HG03439 (cell line): ENCODE measurements at regions not wholly inside any gene's neighbourhood (a gene's known extent, or its start where the extent isn't known, plus 50 kb on each side); places are given as distances from the start of the nearest gene placed in this dataset.

Experiments
- ATAC-seq: cut with Tn5 transposase; IDR thresholded peaks from one replicate; pipeline ENCODE4 v1.9.1; 2021; ENCODE audit warnings: mild to moderate bottlenecking, moderate library complexity; ENCODE audit not compliant: unreplicated experiment

DNA sequence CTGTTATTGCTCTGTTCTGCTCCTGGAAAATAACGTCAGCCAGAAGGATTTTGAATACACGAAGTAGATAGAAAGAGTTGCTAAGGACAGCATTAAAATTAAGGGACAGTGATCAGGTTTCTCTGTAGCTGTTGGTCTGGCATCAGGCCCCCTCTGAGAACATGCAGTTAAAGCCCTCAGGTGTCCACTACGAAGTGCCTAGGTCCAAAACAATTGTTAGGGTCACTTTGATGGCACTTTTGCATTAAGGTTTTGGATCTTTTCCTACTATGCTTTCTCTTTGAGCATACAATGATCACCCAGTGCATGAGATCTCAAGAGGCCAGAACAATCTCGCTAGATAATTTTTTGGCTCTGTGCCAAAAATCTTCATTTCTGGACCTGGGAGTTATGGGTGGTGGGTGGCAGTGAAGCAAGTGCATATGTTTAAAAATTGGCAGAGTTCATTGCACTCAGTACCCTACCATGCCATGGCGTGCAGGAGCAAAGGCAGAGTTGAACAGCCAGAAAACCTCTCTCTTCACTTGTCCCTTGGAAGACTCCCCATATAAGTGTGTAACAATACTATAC lies 797.6 kb downstream of the ROBO2 start:
- ATAC-seq = no peak

DNA sequence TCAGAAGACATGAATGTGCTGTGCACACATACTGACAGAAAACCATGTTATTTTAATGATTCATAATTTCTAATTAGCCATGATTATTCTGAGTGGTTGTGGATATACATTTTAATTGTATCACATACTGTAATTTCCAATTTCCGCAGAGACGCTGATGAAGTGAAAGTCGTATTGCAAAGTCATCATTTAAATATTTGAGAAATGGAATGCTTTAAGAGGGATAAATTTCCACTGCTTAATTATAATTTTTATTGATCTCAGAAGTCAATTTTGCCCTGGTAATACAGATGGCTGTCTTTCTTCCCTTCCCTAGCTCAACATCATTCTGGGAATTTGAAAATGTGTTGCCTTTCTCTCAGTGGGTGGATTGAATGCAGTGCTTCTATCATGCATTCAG lies 819.3 kb downstream of the ROBO2 start:
- no peak for ATAC-seq

DNA sequence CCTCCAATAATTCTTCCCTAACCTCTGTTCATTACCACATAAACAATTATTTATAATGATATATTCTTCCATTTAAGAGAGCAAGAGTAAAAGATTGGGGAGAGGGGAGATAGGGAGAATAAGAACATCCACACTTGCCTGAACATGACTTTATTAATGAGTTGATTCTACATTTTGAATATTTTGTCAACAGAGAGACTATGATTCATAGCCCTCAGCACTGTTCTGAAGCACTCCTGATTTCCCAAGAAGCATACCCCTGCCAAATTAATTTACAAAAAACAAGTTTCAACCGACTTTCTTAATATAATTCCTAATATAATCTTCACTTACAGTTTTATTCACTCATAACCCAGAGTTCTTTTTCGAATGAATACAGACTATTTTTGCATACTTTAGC lies 828.8 kb downstream of the ROBO2 start:
- no peak for ATAC-seq

DNA sequence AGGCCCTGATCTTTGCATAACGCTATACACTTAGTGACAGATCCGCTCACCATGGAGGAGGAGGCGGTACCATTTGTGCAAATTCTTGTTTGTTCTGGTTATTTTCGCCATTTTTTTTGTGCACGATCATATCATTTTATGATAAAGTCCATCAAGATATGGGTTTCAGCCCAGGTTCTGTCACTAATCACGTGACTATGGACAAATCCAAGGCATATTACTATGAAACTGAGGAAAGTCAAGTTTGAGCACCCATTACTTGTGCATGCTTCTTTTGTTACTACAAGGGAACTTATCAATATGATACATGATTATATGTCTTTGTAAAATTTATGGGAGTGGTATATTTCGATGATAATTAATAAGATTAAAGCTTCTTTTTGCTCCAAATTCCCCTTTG lies 829.5 kb downstream of the ROBO2 start:
- no peak for ATAC-seq

DNA sequence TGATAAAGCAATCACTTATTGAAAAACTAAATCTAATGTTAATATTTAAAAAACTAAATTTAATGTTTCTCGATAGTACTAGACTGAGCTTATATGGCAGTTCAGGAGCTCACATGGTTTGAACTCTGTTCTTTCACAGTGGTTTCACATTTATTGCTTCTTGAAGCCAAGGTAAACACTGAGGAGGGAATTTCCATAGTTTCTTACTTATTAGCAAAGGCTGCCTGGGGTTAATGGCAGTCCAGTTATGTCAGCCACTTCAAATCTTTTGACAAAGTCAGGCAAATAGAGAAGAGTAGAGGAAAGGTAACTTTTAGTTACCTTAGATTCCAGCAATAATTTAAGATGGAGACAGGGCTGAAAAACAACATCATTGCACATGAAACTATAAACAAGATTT lies 831.5 kb downstream of the ROBO2 start:
- ATAC-seq = no peak

DNA sequence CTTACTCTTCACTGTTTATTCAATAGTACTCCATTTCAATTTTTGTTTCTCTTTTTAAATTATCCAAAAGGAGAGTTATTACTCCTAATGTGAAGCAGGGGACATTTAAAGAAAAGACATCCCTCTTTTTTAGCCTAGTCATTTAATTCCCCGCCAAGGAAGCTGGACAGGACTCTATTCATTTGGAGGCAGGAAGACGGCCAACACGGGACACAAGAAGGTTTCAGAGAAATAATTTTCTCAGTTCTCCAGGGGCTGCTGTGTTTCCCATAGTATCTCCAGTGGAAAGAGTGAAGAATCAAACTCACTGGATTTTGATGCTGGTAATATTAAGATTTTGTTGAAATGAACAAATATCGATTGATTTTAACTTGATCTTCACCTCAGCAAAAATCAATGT lies 833.7 kb downstream of the ROBO2 start:
- no peak for ATAC-seq

DNA sequence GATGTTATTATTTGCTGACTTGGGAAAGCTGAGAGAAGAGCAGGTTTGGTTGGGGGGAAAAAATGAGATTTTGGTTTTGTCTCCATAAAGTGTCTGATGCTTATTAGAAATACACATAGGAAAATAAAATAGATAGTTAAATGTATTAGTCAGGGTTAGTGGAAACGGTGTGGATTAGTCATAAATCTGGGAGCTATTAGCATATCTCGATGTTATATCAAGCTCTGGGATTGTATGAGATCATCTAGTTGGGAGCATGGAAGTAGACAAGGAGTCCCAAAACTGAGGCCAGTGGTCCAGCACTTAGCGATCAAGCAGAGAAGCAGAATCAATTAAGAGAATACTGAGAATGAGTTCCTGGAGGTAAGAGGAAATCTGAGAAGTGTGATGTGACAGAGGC lies 845.5 kb downstream of the ROBO2 start:
- no peak for ATAC-seq

DNA sequence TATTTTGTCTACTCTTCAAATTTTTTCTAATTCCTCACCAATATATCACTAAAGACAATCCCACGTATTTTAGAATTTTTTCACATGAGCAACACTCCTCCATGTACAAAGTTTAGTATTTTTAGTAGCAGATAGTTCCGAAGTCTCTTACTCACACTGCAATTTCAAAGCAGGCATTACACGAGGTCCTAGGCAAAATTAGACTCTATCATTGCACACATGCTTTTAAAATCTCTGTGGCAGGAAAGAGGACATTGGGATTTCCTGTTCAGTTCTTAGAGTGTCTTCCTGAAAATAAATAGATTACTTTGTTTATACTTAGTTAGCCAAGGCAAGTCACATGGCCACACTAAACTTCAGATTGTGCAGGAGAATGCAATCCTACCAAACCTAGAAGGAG lies 847.7 kb downstream of the ROBO2 start:
- ATAC-seq = no peak

DNA sequence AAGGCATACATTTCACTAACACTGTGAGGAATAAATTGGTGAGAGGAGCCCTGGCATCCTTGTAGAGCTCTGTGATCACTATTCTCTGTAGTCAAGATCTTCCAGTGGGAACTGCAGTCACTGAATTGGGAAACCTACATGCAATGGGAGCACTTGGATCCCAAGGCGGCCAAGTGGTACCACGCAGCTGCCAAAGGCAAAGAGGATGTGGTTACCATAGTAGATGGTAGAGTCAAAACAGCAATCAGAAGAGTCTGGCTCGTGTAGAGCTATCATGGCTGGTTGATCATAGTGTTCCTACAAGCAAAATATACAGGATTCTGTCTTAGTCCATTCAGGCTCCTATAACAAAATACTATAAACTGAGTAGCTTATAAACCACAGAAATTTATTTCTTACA lies 849.7 kb downstream of the ROBO2 start:
- no peak for ATAC-seq

DNA sequence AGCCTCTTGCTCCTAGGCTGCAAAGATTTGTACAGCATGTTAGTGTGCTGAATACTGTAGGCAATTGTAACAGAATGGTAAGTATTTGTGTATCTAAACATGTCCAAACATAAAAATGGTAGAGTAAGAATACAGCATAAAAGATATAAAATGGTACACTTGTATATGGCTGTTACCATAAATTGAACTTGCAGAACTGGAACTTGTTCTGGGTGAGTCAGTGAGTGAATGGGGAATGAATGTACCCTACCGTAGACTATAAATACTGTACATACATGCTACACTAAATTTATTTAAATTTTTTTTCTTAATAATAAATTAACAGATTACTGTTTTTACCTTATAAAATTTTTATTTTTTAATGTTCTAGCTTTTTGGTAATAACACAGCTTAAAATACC lies 858.7 kb downstream of the ROBO2 start:
- ATAC-seq = no peak

DNA sequence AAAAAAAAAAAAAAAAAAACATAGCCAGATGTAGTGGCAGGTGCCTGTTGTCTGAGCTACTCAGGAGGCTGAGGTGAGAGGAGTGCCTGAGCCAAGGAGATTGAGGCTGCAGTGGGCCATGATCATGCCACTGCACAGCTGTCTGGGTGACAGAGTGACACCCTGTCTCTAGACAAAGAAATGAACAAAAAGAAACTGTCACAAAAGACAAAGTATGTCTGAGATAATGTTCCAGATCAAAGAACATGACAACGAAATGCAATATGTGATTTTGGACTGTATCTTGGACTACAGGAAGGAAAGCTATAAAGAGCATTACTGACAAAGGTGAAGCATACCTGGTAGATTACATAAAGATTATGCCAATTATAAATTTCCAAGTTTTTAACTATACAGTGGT lies 862.8 kb downstream of the ROBO2 start:
- ATAC-seq = no peak

DNA sequence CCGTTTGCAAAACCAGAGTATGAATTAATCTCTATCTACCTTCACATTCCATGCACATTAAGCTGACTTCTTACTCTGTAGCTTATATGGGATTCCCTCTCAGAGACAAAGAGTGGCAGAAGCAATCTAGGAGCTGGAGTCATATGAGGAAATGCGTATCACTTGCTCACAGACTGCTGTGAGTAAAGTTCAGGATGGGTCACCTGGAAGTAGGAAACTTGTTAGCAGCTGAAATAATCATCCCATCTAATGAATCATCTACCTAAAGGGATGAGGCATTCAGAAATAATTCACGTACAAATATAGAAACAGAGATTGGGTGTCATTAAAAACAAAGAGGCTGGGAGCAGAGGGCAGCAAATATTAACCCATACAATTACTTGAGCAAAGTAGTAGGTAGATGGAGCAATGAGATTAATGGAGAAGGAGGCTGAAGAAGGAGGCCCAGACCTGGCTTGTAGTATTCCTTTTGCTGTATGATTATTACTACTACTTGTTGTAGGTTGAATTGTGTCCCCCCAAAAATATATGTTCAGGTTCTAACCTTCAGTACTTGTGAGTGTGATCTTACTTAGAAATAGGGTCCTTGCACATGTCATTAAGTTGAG lies 866.3 kb downstream of the ROBO2 start:
- ATAC-seq = no peak

DNA sequence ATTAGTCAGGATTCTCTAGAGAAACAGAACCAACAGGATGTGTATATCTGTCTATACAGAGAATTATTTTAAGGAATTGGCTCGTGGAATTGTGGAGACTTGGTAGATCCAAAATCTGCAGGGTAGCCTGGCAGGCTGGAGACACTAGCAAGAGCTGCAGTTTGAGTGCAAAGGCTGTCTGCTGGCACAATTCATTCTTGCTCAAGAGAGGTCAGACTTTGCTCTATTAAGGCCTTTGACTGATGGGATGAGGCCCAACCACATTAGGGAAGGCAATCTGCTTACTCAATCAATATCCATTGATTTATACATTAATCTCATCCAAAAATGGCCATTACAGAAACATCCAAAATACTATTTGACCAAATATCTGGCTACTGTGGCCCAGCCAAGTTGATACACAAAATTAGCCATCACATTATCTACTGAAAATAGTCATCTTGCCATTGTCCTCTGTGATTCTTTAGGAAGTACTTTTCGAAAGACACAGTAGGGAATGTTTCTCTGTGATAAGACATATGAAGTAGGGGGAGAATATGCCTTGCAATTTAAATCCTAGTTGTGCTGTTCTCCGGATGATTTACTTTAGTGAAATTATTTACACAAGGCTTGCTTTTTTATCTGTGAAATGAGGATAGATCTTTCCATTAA lies 873.8 kb downstream of the ROBO2 start:
- no peak for ATAC-seq

DNA sequence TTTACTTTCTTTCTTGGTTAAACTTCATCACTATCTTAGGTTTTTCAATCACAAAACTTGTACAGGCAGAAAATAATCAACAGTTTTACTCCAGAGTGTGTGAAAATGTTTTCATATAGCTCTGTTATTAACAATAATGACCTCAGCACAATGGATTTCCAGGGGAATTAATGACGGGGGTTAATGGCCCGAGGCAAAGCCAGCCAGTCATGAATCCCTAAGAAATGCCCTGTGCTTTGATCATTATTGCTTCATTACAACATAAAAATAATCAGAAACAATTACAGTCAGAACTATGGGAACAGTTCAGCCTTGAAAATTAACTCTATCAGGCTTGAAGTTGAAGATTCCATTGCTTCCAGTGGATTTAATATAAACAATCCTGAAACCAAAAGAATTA lies 875.4 kb downstream of the ROBO2 start:
- ATAC-seq = no peak

DNA sequence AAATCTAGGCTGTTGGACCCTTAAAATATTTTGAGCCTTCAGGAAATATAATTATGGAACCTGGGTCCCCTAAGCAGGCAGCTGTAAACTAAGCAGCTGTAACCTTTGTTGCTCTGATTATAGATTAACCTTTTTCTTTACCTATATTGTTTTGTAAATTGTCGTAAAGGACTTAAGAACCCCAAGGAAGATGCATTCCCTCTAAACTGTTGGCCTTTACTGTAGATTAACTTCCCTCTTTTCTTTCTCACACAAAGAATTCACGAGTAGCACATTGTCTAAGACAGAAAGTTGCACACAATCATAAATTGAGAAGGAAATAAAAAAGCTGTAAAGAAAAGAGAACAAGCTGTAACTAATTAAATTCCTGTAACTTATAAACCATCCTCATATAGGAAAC lies 877.3 kb downstream of the ROBO2 start:
- ATAC-seq = no peak

DNA sequence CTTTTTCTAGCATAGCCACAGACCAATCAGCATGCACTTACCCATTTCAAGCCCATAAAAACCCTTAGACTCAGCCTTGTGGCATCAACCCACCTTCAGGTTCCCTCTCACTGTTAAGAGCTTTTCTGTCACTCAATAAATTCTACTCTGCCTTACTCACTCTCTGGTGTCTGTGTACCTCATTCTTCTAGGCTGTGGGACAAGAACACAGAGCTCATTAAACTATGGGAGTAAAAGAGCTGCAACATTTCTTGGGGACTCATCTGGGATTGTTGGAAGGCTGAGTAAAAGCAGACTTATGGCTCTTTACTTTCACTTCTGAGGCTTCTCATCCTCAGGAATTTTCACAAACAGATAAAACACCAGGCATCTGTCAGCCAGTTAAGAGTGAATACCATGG lies 879.3 kb downstream of the ROBO2 start:
- ATAC-seq = no peak

DNA sequence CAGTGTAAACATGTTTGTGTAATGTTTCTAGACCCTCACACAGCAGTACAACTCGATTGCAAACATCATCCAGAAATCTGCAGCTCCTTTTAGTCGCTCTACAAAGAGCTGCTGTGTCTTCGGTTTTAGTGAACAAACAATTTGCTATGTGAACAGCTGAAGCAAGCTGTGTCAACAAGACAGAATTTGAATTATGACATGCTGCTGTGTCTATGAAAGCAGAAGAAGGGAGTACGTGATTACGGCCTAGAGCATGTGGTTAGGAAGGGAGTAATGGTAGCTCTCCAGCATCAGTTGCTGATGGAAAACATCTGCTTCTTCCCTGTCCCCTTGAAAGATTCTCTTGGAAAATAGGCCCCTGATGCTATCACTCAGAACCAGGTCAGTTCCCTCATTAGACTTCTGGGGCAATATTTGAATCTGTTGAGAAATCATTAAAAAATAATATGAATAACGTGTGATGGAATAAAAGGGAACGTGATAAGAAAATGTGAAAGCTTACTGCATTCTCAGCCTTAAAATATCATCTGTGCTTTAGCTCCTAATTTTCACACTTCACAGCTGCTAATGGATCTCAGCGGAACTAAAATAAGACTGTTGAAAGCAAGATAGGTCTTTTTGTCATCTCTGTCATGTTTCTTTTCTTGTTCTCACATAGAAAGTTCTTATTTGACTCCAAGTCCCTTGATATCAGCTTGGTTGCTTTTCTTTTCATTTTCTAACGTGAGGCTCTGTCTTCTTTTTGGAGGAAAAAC lies 891.5 kb downstream of the ROBO2 start:
- no peak for ATAC-seq

DNA sequence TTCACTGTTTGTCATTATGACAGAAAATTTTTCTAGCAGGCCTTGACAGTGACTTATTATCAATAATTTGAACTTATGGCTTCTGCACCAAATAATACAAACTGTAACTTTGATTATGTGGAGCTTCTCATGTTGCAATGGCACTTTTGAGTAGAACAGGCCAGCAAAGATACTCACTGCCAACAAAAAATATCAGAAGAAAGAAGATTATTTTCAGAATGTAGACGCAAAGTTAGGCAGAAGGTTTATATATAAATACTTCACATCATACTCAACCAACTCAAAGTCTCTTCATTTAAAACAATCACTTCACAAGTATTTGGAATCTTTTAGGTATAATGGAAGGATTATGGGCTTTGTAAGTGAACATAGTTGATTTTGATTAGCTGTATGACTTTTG lies 893.0 kb downstream of the ROBO2 start:
- no peak for ATAC-seq

DNA sequence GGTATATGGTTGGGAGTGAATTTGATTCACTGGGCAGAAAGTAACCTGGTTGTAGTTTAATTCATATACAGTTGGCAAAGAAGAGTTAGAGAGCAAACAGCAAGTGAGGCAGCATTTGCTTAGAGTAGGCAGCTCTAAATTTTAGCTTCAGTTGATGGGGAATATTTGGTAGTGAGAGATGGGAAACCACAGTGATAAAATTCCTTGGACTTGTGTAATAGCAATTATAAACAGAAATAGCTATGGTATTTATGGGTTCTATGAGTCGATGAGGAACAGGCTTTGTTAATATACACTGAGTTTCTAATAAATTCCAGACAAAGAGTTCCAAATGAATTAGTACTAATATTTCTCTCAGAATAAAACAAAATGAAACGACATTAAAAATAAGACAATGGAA lies 894.0 kb downstream of the ROBO2 start:
- ATAC-seq = no peak

DNA sequence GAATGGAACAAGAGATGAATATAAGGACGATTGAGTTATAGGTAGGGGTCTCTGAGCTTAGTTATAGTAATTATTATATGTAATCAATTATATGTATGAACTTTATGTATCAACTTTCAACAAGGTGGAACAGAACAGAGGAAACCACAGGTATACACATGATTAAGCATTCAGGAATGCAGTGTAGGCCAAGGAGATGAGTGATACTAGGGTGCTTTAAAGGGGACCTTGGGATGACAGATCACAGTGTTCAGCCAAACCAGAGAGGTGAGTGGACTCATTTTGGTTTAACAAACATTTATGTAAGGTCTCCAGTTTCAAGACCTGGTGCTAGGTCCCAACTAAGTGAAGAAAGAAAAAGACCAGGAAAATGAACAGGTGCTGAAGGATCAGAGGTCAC lies 895.5 kb downstream of the ROBO2 start:
- ATAC-seq = no peak

DNA sequence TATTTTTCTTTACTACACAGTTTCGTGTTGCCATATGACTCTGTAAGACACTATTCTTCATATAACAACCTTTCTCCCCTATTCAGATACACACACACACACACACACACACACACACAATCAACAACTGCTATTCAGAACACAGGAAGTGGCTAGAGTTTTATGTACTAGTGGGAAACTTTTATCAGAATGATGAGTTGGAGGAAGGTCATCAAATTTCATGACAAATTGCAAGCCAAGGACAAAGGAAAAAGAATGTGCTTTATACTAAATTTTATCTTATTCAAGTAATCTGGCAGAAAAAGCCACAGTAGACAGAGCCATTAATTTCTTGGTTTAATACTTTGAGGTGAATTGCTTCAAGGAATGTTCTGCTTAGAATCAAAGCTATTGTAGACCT lies 899.8 kb downstream of the ROBO2 start:
- no peak for ATAC-seq

DNA sequence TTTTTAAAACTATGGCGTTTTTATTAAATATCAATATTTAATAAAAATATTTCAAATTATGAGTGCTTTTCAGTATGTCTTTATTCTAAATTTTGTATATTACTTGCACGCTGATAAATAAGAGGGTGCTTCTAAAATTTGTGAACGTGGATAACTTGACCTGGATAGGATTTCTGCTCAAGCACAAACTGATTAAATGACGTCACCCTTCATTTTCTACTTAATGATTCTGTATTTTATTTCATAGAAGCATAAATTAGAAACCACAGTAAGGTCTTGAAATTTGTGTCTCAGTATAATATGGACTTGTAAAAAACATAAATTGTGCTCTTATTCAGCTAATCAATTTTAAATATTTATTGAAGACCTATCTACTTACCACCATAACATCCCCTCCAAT lies 903.7 kb downstream of the ROBO2 start:
- no peak for ATAC-seq
